Gastroesophageal sphincter (tissue), 4 donors: ENCODE measurements at regions not wholly inside any gene's neighbourhood (a gene's known extent, or its start where the extent isn't known, plus 50 kb on each side); places are given as distances from the start of the nearest gene placed in this dataset.
"Not testable (repeated sequence)": the region's sequence is repeated elsewhere in the genome, so short reads cannot be mapped to it uniquely, and the experiment has no call there.

Experiments used
- ATAC-seq: fragments of 150-250 bp; one replicate; pipeline ENCODE4 v1.9.1; 2016; ENCODE audit warnings: mild to moderate bottlenecking, moderate library complexity
- H3K27ac ChIP-seq, 4 donors: fragments of 200-600 bp; sonication (generic) in 3 of 4; 1 replicate in 3 of 4; 2 replicates in 1 of 4; pipeline ENCODE4 v1.5.1; 2016 to 2019
- H3K27me3 ChIP-seq: fragments of 200-600 bp; sonication (generic); one replicate; pipeline ENCODE4 v1.5.1; 2019
- H3K36me3 ChIP-seq, 2 donors: fragments of 200-600 bp; sonication (generic); one replicate each; pipeline ENCODE4 v1.5.1; 2019; ENCODE audit warnings: control low read depth in 1 of 2
- H3K4me1 ChIP-seq, 3 donors: fragments of 200-600 bp; sonication (generic); 1 replicate in 2 of 3; 2 replicates in 1 of 3; pipeline ENCODE4 v1.5.1; 2016 to 2019; ENCODE audit warnings: control low read depth in 2 of 3
- H3K4me3 ChIP-seq, 2 donors: fragments of 200-600 bp; sonication (generic); one replicate each; pipeline ENCODE4 v1.5.1; 2019; ENCODE audit warnings: mild to moderate bottlenecking in 1 of 2, moderate library complexity in 1 of 2
- H3K9me3 ChIP-seq, 3 donors: fragments of 200-600 bp; sonication (generic); one replicate each; pipeline ENCODE4 v1.5.1; 2017 to 2019; ENCODE audit warnings: control low read depth in 2 of 3
- EP300 ChIP-seq: sonication (generic); formaldehyde crosslinking; IDR thresholded peaks from one replicate; pipeline ENCODE4 v1.6.1; 2017; ENCODE audit warnings: antibody characterized with exemption, mild to moderate bottlenecking
- POLR2A ChIP-seq, 2 donors: fragments of 450-650 bp; IDR thresholded peaks; one replicate each; pipeline ENCODE4 v1.6.1; 2017; ENCODE audit warnings: antibody characterized with exemption in 2 of 2, mild to moderate bottlenecking in 2 of 2, moderate library complexity in 1 of 2
- POLR2AphosphoS5 ChIP-seq: sonication (generic); formaldehyde crosslinking; IDR thresholded peaks from one replicate; pipeline ENCODE4 v1.6.1; 2017; ENCODE audit warnings: antibody characterized with exemption
- WGBS, 2 donors: methylation state at CpG; one replicate each; pipeline ENCODE4 v1.1.5; 2018; ENCODE audit warnings: low coverage in 1 of 2; 5-methylcytosine and 5-hydroxymethylcytosine counted together
- TF ChIP-seq, protein P1 (sequence below), 4 experiments: fragments of 200-600 bp in 2 of 4; fragments of 450-650 bp in 2 of 4; sonication (generic) in 1 of 4; IDR thresholded peaks; one replicate each; pipeline ENCODE4 v1.5.1; 2017 to 2019; ENCODE audit warnings: antibody characterized with exemption in 4 of 4, mild to moderate bottlenecking in 2 of 4, moderate library complexity in 2 of 4

DNA sequence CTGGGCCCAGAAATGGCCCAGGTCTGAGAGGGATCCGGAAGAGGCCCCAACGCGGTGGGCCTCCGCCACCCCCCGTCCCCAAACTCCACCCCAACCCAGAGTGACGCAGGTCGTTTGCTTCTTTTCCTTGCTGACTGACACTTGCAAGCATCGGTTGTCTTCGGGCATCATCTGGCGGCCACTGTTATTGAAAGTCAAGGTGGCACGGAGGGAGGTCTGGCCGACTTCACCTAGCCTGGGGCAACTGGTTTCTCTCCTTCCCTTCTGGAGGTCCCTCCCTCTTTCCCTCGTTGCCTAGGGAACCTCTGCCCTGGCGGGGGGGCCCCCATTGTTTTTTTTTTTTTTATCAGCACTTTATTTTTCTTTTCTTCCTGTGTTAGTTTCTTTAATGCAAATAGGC, 241.8 kb downstream of the ALG10 start:
- H3K27me3 ChIP-seq, result no peaks in the 10 kb centered on the region
- no peak overlapping the region for H3K27ac ChIP-seq
- TF ChIP-seq POLR2A (IDR thresholded peaks at IDR 0.05), result no peak
- TF ChIP-seq, protein P1, sequence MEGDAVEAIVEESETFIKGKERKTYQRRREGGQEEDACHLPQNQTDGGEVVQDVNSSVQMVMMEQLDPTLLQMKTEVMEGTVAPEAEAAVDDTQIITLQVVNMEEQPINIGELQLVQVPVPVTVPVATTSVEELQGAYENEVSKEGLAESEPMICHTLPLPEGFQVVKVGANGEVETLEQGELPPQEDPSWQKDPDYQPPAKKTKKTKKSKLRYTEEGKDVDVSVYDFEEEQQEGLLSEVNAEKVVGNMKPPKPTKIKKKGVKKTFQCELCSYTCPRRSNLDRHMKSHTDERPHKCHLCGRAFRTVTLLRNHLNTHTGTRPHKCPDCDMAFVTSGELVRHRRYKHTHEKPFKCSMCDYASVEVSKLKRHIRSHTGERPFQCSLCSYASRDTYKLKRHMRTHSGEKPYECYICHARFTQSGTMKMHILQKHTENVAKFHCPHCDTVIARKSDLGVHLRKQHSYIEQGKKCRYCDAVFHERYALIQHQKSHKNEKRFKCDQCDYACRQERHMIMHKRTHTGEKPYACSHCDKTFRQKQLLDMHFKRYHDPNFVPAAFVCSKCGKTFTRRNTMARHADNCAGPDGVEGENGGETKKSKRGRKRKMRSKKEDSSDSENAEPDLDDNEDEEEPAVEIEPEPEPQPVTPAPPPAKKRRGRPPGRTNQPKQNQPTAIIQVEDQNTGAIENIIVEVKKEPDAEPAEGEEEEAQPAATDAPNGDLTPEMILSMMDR (IDR thresholded peaks at IDR 0.05), result no peak
- no peak for TF ChIP-seq EP300
- TF ChIP-seq POLR2AphosphoS5, result no peak
- H3K4me1 ChIP-seq, result no peaks in the 10 kb centered on the region
- no peak overlapping the region for H3K4me3 ChIP-seq
- WGBS, 2 donors, result 76 to 89% methylated on average over 14 of the region's 14 CpGs
- ATAC-seq, result no peak
- no peaks in the 10 kb centered on the region for H3K9me3 ChIP-seq
- no peaks in the 10 kb centered on the region for H3K36me3 ChIP-seq

DNA sequence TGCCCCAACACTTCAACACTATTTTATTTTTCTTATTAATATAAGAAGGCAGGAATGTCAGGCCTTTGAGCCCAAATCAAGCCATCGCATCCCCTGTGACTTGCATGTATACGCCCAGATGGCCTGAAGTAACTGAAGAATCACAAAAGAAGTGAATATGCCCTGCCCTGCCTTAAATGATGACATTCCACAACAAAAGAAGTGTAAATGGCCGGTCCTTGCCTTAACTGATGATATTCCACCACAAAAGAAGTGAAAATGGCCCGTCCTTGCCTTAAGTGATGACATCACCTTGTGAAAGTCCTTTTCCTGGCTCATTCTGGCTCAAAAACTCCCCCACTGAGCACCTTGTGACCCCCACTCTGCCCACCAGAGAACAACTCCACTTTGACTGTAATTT, 251.4 kb downstream of the ALG10 start:
- ATAC-seq, H3K36me3 ChIP-seq: not testable (repeated sequence)
- 49% methylated on average over 2 to 4 of the region's 4 CpGs for WGBS, 2 donors

GRCh38 chr12:34275129-34275528, 252.8 kb downstream of the ALG10 start:
- Histone ChIP-seq H3K9me3 (no peaks in the 10 kb centered on the region), H3K27me3 (peaks cover 12% of the 10 kb centered on the region), H3K36me3 (no peaks in the 10 kb centered on the region), H3K4me1 (no peaks in the 10 kb centered on the region), H3K27ac (no peak overlapping the region), H3K4me3 (no peak overlapping the region)
- TF ChIP-seq POLR2A (IDR thresholded peaks at IDR 0.05) (no peak), EP300 (no peak), POLR2AphosphoS5 (no peak)
- TF ChIP-seq, protein P1 (IDR thresholded peaks at IDR 0.05), result no peak
- 92 to 94% methylated on average over 5 to 9 of the region's 9 CpGs for WGBS, 2 donors
- no peak for ATAC-seq

More for the DNA sequence above, 251.4 kb downstream of the ALG10 start:
- H3K27me3 ChIP-seq, result peaks cover 12% of the 10 kb centered on the region
- H3K4me1 ChIP-seq, H3K27ac ChIP-seq, H3K9me3 ChIP-seq, H3K4me3 ChIP-seq: not testable (repeated sequence)

- TF ChIP-seq POLR2A (IDR thresholded peaks at IDR 0.05), result no peak
- TF ChIP-seq EP300, result no peak
- TF ChIP-seq, protein P1 (IDR thresholded peaks at IDR 0.05), result no peak
- no peak for TF ChIP-seq POLR2AphosphoS5
- Histone ChIP-seq H3K4me1 (no peaks in the 10 kb centered on the region), H3K27me3 (no peaks in the 10 kb centered on the region), H3K27ac (no peak overlapping the region), H3K4me3 (no peak overlapping the region), H3K36me3 (no peaks in the 10 kb centered on the region), H3K9me3 (peaks cover 0 to 86% (median 0%) of the 10 kb centered on the region in 3 donors)
- WGBS, 2 donors, result 44 to 49% methylated on average over 3 to 5 of the region's 5 CpGs
- no peak for ATAC-seq
Observed at GRCh38 chr12:34286483-34286882, 264.2 kb downstream of the ALG10 start.

DNA sequence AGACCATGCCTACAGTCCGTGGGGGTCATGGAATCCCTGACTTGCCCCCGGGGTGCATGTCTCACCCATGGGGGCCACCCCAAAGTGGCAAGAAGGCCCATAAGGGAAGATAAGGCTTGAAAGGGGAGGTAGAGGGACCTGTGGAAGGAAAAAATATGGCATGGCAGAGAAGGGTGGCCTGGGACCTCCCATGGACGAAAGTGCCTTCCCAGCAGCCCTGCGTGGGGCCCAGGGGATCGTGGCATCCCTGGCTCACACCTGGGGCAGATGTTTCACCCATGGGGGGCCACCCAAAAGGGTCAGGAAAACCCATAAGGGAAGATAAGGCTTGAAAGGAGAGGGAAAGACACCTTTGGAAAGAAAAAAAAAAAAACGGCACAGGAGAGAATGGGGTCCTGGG, 264.6 kb downstream of the ALG10 start:
- WGBS, 2 donors, result 59 to 100% methylated on average over 1 to 3 of the region's 6 CpGs
- Histone ChIP-seq H3K27ac (no peak overlapping the region), H3K4me3 (no peak overlapping the region), H3K9me3 (peaks cover 0 to 81% (median 0%) of the 10 kb centered on the region in 3 donors), H3K27me3 (no peaks in the 10 kb centered on the region), H3K36me3 (no peaks in the 10 kb centered on the region), H3K4me1 (no peaks in the 10 kb centered on the region)
- ATAC-seq, result no peak
- TF ChIP-seq, protein P1 (IDR thresholded peaks at IDR 0.05), result no peak
- TF ChIP-seq POLR2A (IDR thresholded peaks at IDR 0.05), result no peak
- no peak for TF ChIP-seq EP300
- TF ChIP-seq POLR2AphosphoS5, result no peak
